H1 (cell line): ENCODE measurements at regions not wholly inside any gene's neighbourhood (a gene's known extent, or its start where the extent isn't known, plus 50 kb on each side); places are given as distances from the start of the nearest gene placed in this dataset.

Source experiments
- CTCF ChIA-PET: fragments of 300-600 bp; sonication (Branson Sonifier 250); formaldehyde crosslinking; loops from one replicate; lab custom pipeline; 2021; ENCODE audit not compliant: partially characterized antibody; lab: Charles Lee
- POLR2A ChIA-PET: fragments of 300-600 bp; sonication (Branson Sonifier 250); formaldehyde crosslinking; loops from one replicate; lab custom pipeline; 2021; ENCODE audit warnings: inconsistent platforms; ENCODE audit not compliant: partially characterized antibody; lab: Charles Lee
- DNase-seq, 2 experiments: peaks; one replicate each; pipeline versions ENCODE4 v3.0.0 to v3.0.0-alpha.2; 2010 to 2022; ENCODE audit warnings: low spot score in 2 of 2, low read depth in 1 of 2, mixed read lengths in 1 of 2
- FAIRE-seq: peaks from 2 replicates; lab custom pipeline; 2011; peaks lifted over from hg19 to GRCh38; lab: Jason Lieb, UNC
- H2AFZ ChIP-seq: 2 replicates; pipeline ENCODE4 v1.8.1; 2012; ENCODE audit warnings: low read length, inconsistent platforms
- H2AK5ac ChIP-seq: 2 replicates; pipeline ENCODE4 v1.6.1; 2013; ENCODE audit warnings: low read depth, low read length
- H2BK120ac ChIP-seq: replicated peaks from 2 replicates; pipeline ENCODE3; 2013; ENCODE audit warnings: low read depth, low read length, inconsistent platforms
- H2BK12ac ChIP-seq: 2 replicates; pipeline ENCODE4 v1.6.1; 2013; ENCODE audit warnings: low read depth, low read length
- H2BK15ac ChIP-seq: 2 replicates; pipeline ENCODE4 v1.6.1; 2013; ENCODE audit warnings: low read length
- H2BK20ac ChIP-seq: 2 replicates; pipeline ENCODE4 v1.6.1; 2013; ENCODE audit warnings: low read length
- H2BK5ac ChIP-seq: 2 replicates; pipeline ENCODE4 v1.6.1; 2013; ENCODE audit warnings: low read depth, low read length
- H3K14ac ChIP-seq: 2 replicates; pipeline ENCODE4 v1.6.1; 2013; ENCODE audit warnings: inconsistent platforms; ENCODE audit not compliant: insufficient read length
- H3K18ac ChIP-seq: 2 replicates; pipeline ENCODE4 v1.6.1; 2013; ENCODE audit warnings: low read length; ENCODE audit errors: extremely low read depth
- H3K23ac ChIP-seq: 2 replicates; pipeline ENCODE4 v1.6.1; 2013; ENCODE audit warnings: inconsistent platforms; ENCODE audit not compliant: insufficient read length
- H3K23me2 ChIP-seq: 2 replicates; pipeline ENCODE4 v1.6.1; 2013; ENCODE audit warnings: low read depth, low read length
- H3K27ac ChIP-seq: 2 replicates; pipeline ENCODE4 v1.6.1; 2011; ENCODE audit warnings: low read depth, low read length, inconsistent platforms
- H3K27me3 ChIP-seq, 4 experiments: replicated peaks in 1 of 4; 1 replicate in 1 of 4; 2 replicates in 3 of 4; pipeline versions ENCODE4 v1.6.1 to v1.8.1; 2011 to 2013; ENCODE audit warnings: low read length in 3 of 4, mild to moderate bottlenecking in 3 of 4, inconsistent platforms in 2 of 4, mixed read lengths in 2 of 4, moderate library complexity in 1 of 4; ENCODE audit not compliant: control insufficient read depth in 3 of 4, insufficient read depth in 3 of 4; ENCODE audit errors: extremely low read depth in 1 of 4
- H3K36me3 ChIP-seq, 4 experiments: 2 replicates each; pipeline versions ENCODE4 v1.6.1 to v1.8.1; 2011 to 2013; ENCODE audit warnings: mild to moderate bottlenecking in 4 of 4, low read length in 3 of 4, moderate library complexity in 2 of 4, control low read depth in 1 of 4, inconsistent platforms in 1 of 4; ENCODE audit not compliant: insufficient read depth in 4 of 4, control insufficient read depth in 2 of 4
- H3K4ac ChIP-seq: replicated peaks from 2 replicates; pipeline ENCODE3; 2013; ENCODE audit warnings: low read length, low read depth, mixed read lengths, inconsistent platforms; ENCODE audit not compliant: insufficient read length
- H3K4me1 ChIP-seq, 4 experiments: replicated peaks in 1 of 4; 1 replicate in 1 of 4; 2 replicates in 3 of 4; pipeline versions ENCODE4 v1.6.1 to v1.8.1; 2011 to 2013; ENCODE audit warnings: low read length in 3 of 4, inconsistent platforms in 2 of 4, mixed read lengths in 1 of 4; ENCODE audit not compliant: insufficient read depth in 4 of 4, control insufficient read depth in 3 of 4
- H3K4me2 ChIP-seq, 2 experiments: 2 replicates each; pipeline versions ENCODE4 v1.6.1 to v1.8.1; 2011 to 2013; ENCODE audit warnings: low read depth in 2 of 2, low read length in 2 of 2, control low read depth in 1 of 2, inconsistent platforms in 1 of 2, mild to moderate bottlenecking in 1 of 2; ENCODE audit not compliant: insufficient read depth in 1 of 2
- H3K4me3 ChIP-seq, 4 experiments: fragments of 200-600, 300-600 bp in 1 of 4; sonication (generic), shearing (Covaris generic), sonication (Bioruptor Twin) in 1 of 4; 2 replicates each; pipeline versions ENCODE4 v1.5.1 to v1.8.1; 2011 to 2016; ENCODE audit warnings: low read length in 4 of 4, low read depth in 3 of 4, control low read depth in 2 of 4, inconsistent platforms in 2 of 4, mild to moderate bottlenecking in 2 of 4, mixed read lengths in 1 of 4, moderate library complexity in 1 of 4; ENCODE audit not compliant: insufficient read depth in 2 of 4; ENCODE audit errors: extremely low read depth in 1 of 4
- H3K56ac ChIP-seq: replicated peaks from 2 replicates; pipeline ENCODE3; 2013; ENCODE audit warnings: low read depth, mild to moderate bottlenecking, mixed read lengths, low read length, inconsistent platforms; ENCODE audit not compliant: insufficient read length
- H3K79me1 ChIP-seq: 2 replicates; pipeline ENCODE4 v1.6.1; 2013; ENCODE audit warnings: low read depth, low read length, control low read depth
- H3K79me2 ChIP-seq, 2 experiments: 2 replicates each; pipeline versions ENCODE4 v1.6.1 to v1.8.1; 2012 to 2013; ENCODE audit warnings: low read length in 2 of 2, mild to moderate bottlenecking in 2 of 2, inconsistent platforms in 1 of 2; ENCODE audit not compliant: insufficient read depth in 2 of 2, control insufficient read depth in 1 of 2
- H3K9ac ChIP-seq, 4 experiments: replicated peaks in 1 of 4; 1 replicate in 1 of 4; 2 replicates in 3 of 4; pipeline versions ENCODE4 v1.6.1 to v1.8.1; 2011 to 2013; ENCODE audit warnings: low read depth in 3 of 4, low read length in 3 of 4, control low read depth in 2 of 4, mild to moderate bottlenecking in 2 of 4, moderate library complexity in 2 of 4, inconsistent platforms in 1 of 4; ENCODE audit errors: extremely low read depth in 1 of 4
- H3K9me3 ChIP-seq, 2 experiments: 2 replicates each; pipeline versions ENCODE4 v1.6.1 to v1.8.1; 2012 to 2013; ENCODE audit warnings: mild to moderate bottlenecking in 2 of 2, moderate library complexity in 2 of 2, control low read depth in 1 of 2, inconsistent platforms in 1 of 2, low read depth in 1 of 2, low read length in 1 of 2, mixed read lengths in 1 of 2; ENCODE audit not compliant: insufficient read depth in 2 of 2
- H4K20me1 ChIP-seq, 2 experiments: replicated peaks in 1 of 2; 2 replicates each; pipeline versions ENCODE3 to v1.8.1; 2011 to 2013; ENCODE audit warnings: inconsistent platforms in 2 of 2, low read length in 2 of 2, mild to moderate bottlenecking in 1 of 2; ENCODE audit not compliant: insufficient read depth in 2 of 2, control insufficient read depth in 1 of 2
- H4K5ac ChIP-seq: 2 replicates; pipeline ENCODE4 v1.6.1; 2013; ENCODE audit warnings: low read length, low read depth, mixed read lengths, inconsistent platforms; ENCODE audit not compliant: insufficient read length
- H4K8ac ChIP-seq: 2 replicates; pipeline ENCODE4 v1.8.0; 2013; ENCODE audit warnings: mild to moderate bottlenecking, moderate library complexity, low read length, inconsistent platforms; ENCODE audit not compliant: insufficient read depth; ENCODE audit errors: extremely low read depth
- H4K91ac ChIP-seq: replicated peaks from 2 replicates; pipeline ENCODE3; 2013; ENCODE audit warnings: low read length, mixed read lengths, inconsistent platforms; ENCODE audit not compliant: insufficient read length
- ASH2L ChIP-seq: fragments of 200-600, 300-600 bp; sonication (generic); IDR thresholded peaks from one replicate; pipeline ENCODE4 v1.7.1; 2017; ENCODE audit warnings: low read length
- BCL11A ChIP-seq, 2 experiments: IDR thresholded peaks; one replicate each; pipeline ENCODE4 v1.6.1; 2011; ENCODE audit warnings: low read depth in 2 of 2, low read length in 2 of 2, mild to moderate bottlenecking in 2 of 2
- CBX5 ChIP-seq: fragments of 300-800, 300-1000 bp; sonication (generic); IDR thresholded peaks from 2 replicates; pipeline ENCODE4 v1.7.1; 2016; ENCODE audit warnings: antibody characterized with exemption, low read length, low read depth
- CEBPB ChIP-seq: IDR thresholded peaks from 2 replicates; pipeline ENCODE4 v1.6.1; 2012; ENCODE audit warnings: low read depth, low read length
- EGR1 ChIP-seq: IDR thresholded peaks from 2 replicates; pipeline ENCODE4 v1.6.1; 2011; ENCODE audit warnings: low read depth, low read length, borderline replicate concordance
- GTF2F1 ChIP-seq: IDR thresholded peaks from 2 replicates; pipeline ENCODE4 v1.6.1; 2012; ENCODE audit warnings: low read depth, low read length, improper control_type of control experiment, borderline replicate concordance
- HDAC6 ChIP-seq: IDR thresholded peaks from one replicate; pipeline ENCODE4 v1.7.1; 2012; ENCODE audit warnings: low read depth, mild to moderate bottlenecking, inconsistent platforms, low read length, moderate library complexity
- KDM4A ChIP-seq: IDR thresholded peaks from one replicate; pipeline ENCODE4 v1.7.1; 2012; ENCODE audit warnings: low read depth, mild to moderate bottlenecking, moderate library complexity, low read length, inconsistent platforms; ENCODE audit not compliant: severe bottlenecking
- PHF8 ChIP-seq: fragments of 200-600 bp; sonication (generic); conservative IDR thresholded peaks from 2 replicates; pipeline ENCODE4 v1.7.1; 2012; ENCODE audit warnings: low read depth, mild to moderate bottlenecking, inconsistent platforms, low read length, moderate library complexity
- POLR2A ChIP-seq, 2 experiments: IDR thresholded peaks; 1 replicate in 1 of 2; 2 replicates in 1 of 2; pipeline ENCODE4 v1.6.1; 2011; ENCODE audit warnings: low read depth in 2 of 2, low read length in 2 of 2, mild to moderate bottlenecking in 2 of 2; ENCODE audit errors: control extremely low read depth in 1 of 2
- RAD21 ChIP-seq, 2 experiments: IDR thresholded peaks in 1 of 2; conservative IDR thresholded peaks in 1 of 2; 2 replicates each; pipeline ENCODE4 v1.6.1; 2011; ENCODE audit warnings: low read depth in 2 of 2, low read length in 2 of 2, improper control_type of control experiment in 1 of 2, inconsistent platforms in 1 of 2, mild to moderate bottlenecking in 1 of 2, moderate library complexity in 1 of 2
- RBBP5 ChIP-seq: IDR thresholded peaks from 2 replicates; pipeline ENCODE4 v1.7.1; 2012; ENCODE audit warnings: low read depth, mild to moderate bottlenecking, inconsistent platforms, low read length, moderate library complexity, borderline replicate concordance
- SP4 ChIP-seq: IDR thresholded peaks from 2 replicates; pipeline ENCODE4 v1.6.1; 2012; ENCODE audit warnings: low read length, inconsistent platforms
- ZNF274 ChIP-seq: IDR thresholded peaks from 2 replicates; pipeline ENCODE4 v1.7.0; 2012; ENCODE audit warnings: low read length, borderline replicate concordance; ENCODE audit errors: extremely low read depth
- WGBS, 2 experiments: shearing (Covaris generic) in 1 of 2; methylation state at CpG; one replicate each; pipeline versions ENCODE4 v1.1.6 to v1.1.7; 2013 to 2015; ENCODE audit warnings: low lambda C conversion rate in 2 of 2, mixed read lengths in 2 of 2, inconsistent platforms in 1 of 2, low coverage in 1 of 2, missing lambda C conversion rate in 1 of 2; ENCODE audit not compliant: insufficient replicate concordance in 2 of 2, insufficient coverage in 1 of 2, insufficient read length in 1 of 2; ENCODE audit errors: extremely low coverage in 1 of 2, missing lambda C conversion rate in 1 of 2; 5-methylcytosine and 5-hydroxymethylcytosine counted together
- TF ChIP-seq, protein P1 (sequence below): IDR thresholded peaks from 2 replicates; pipeline ENCODE4 v1.6.1; 2012; ENCODE audit warnings: inconsistent platforms

GRCh38 chr14:30305346-30305745 is 253.6 kb upstream of the G2E3 start:
- H3K36me3 ChIP-seq: no peaks in the 10 kb centered on the region
- CTCF ChIA-PET: interaction anchor here (0.5 to 1.1 kb wide), 2 partner anchors 8 to 1694 kb away, joined by 3 read pairs; no protein-coding TSS in a partner anchor
- no peaks in the 10 kb centered on the region for H3K79me2 ChIP-seq
- POLR2A ChIA-PET: no interaction called here
- H2AFZ ChIP-seq: no peak overlapping the region
- no peaks in the 10 kb centered on the region for H3K79me1 ChIP-seq
- DNase-seq (no peak), FAIRE-seq (no peak)
- H3K9ac ChIP-seq: no peak overlapping the region
- H2BK120ac ChIP-seq: no peak overlapping the region
- H2BK5ac ChIP-seq: no peak overlapping the region
- H3K23me2 ChIP-seq: no peaks in the 10 kb centered on the region
- H3K9me3 ChIP-seq: no peaks in the 10 kb centered on the region
- H3K4me1 ChIP-seq: no peaks in the 10 kb centered on the region
- no peak overlapping the region for H2BK15ac ChIP-seq
- H3K23ac ChIP-seq: no peak overlapping the region
- no peak overlapping the region for H3K4me2 ChIP-seq
- no peak overlapping the region for H2AK5ac ChIP-seq
- H3K4ac ChIP-seq: no peak overlapping the region
- no peak overlapping the region for H3K56ac ChIP-seq
- 96% methylated on average over 1 of the region's 1 CpG; no CpG with 5 or more reads in 1 of the 2 experiments for WGBS, 2 experiments
- H3K27me3 ChIP-seq: no peaks in the 10 kb centered on the region
- no peak overlapping the region for H3K4me3 ChIP-seq
- H2BK20ac ChIP-seq: no peak overlapping the region
- H4K91ac ChIP-seq: no peak overlapping the region
- H4K20me1 ChIP-seq: no peaks in the 10 kb centered on the region
- H4K8ac ChIP-seq: no peak overlapping the region
- no peak overlapping the region for H2BK12ac ChIP-seq
- no peak overlapping the region for H3K14ac ChIP-seq
- no peak overlapping the region for H4K5ac ChIP-seq
- H3K18ac ChIP-seq: no peak overlapping the region
- no peak overlapping the region for H3K27ac ChIP-seq
- no peak for TF ChIP-seq RAD21 (IDR thresholded peaks at IDR 0.05 in 1 of 2, conservative IDR thresholded peaks at IDR 0.05 in 1 of 2; ENCODE audit: low read depth in 2 of 2, low read length in 2 of 2)
- no peak for TF ChIP-seq SP4
- no peak for TF ChIP-seq CBX5
- TF ChIP-seq, protein P1, sequence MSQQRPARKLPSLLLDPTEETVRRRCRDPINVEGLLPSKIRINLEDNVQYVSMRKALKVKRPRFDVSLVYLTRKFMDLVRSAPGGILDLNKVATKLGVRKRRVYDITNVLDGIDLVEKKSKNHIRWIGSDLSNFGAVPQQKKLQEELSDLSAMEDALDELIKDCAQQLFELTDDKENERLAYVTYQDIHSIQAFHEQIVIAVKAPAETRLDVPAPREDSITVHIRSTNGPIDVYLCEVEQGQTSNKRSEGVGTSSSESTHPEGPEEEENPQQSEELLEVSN: no peak
- no peak for TF ChIP-seq CEBPB
- no peak for TF ChIP-seq KDM4A
- no peak for TF ChIP-seq BCL11A (IDR thresholded peaks at IDR 0.05; ENCODE audit: low read depth in 2 of 2, low read length in 2 of 2)
- TF ChIP-seq ASH2L: no peak
- no peak for TF ChIP-seq PHF8
- TF ChIP-seq RBBP5: no peak
- TF ChIP-seq EGR1: no peak
- no peak for TF ChIP-seq GTF2F1
- TF ChIP-seq HDAC6: no peak
- no peak for TF ChIP-seq POLR2A (IDR thresholded peaks at IDR 0.05; ENCODE audit: control extremely low read depth in 1 of 2, low read depth in 2 of 2, low read length in 2 of 2)
- TF ChIP-seq ZNF274: no peak
